Omental fat pad (tissue), 3 donors: ENCODE measurements at regions not wholly inside any gene's neighbourhood (a gene's known extent, or its start where the extent isn't known, plus 50 kb on each side); places are given as distances from the start of the nearest gene placed in this dataset.

Experiments
- ATAC-seq: fragments of 150-250 bp; one replicate; pipeline ENCODE4 v1.9.1; 2016; ENCODE audit warnings: mild to moderate bottlenecking, moderate library complexity; ENCODE audit not compliant: low FRiP score
- DNase-seq: peaks from one replicate; pipeline ENCODE4 v3.0.0-alpha.2; 2019; ENCODE audit warnings: low spot score
- TF ChIP-seq, protein P1 (sequence below), 3 donors: fragments of 450-650 bp; IDR thresholded peaks; one replicate each; pipeline ENCODE4 v1.5.1; 2016 to 2017; ENCODE audit warnings: antibody characterized with exemption in 3 of 3, mild to moderate bottlenecking in 3 of 3, moderate library complexity in 2 of 3

GRCh38 chr12:124687174-124687902, 119.9 kb upstream of the NCOR2 start:
- no peak for ATAC-seq
- TF ChIP-seq, protein P1, sequence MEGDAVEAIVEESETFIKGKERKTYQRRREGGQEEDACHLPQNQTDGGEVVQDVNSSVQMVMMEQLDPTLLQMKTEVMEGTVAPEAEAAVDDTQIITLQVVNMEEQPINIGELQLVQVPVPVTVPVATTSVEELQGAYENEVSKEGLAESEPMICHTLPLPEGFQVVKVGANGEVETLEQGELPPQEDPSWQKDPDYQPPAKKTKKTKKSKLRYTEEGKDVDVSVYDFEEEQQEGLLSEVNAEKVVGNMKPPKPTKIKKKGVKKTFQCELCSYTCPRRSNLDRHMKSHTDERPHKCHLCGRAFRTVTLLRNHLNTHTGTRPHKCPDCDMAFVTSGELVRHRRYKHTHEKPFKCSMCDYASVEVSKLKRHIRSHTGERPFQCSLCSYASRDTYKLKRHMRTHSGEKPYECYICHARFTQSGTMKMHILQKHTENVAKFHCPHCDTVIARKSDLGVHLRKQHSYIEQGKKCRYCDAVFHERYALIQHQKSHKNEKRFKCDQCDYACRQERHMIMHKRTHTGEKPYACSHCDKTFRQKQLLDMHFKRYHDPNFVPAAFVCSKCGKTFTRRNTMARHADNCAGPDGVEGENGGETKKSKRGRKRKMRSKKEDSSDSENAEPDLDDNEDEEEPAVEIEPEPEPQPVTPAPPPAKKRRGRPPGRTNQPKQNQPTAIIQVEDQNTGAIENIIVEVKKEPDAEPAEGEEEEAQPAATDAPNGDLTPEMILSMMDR (IDR thresholded peaks at IDR 0.05) = no peak
- DNase-seq = no peak

DNA sequence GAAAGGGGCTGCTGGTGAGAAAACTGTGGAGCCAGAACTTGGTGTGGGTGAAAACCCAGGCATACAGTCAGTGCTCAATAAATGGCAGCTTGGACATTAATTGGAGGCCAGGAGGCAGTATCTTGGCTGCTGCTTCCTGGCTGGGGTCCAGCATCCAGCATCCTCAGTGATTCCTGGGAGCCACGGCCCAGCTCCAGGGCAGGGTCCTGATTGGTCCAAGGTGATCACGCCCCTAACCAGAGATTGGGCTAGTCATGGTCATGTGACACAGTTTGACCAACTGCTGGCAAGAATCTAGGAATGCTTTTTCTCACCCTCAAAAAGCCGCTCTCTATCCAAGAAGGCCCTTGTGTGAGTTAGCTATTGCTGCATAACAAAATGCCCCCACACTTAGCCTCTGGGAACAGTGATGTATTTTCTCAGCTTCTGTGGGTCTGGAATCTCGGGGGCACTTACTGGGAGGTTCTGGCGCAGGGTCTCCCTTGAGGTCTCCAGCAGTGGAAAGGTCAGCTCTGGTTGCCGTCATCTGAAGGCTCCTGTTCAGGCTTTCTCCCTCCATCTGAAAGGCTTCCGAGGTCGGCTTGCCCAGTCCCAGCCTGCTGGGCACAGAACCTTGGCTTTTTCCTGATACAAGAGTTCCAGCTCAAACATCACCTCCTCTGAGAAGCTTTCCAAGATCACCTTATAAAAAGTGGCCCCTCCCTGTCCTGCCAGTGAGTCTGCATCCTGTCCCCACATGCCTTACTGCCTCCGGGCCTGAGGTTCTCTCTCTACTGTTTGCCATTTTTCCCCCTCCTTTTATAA, 119.2 kb upstream of the NCOR2 start:
- ATAC-seq (no peak), DNase-seq (no peak)
- TF ChIP-seq, protein P1 (IDR thresholded peaks at IDR 0.05) = no peak

- TF ChIP-seq, protein P1 (IDR thresholded peaks at IDR 0.05) = no peak
- ATAC-seq = no peak
- no peak for DNase-seq
Measured at GRCh38 chr12:124685689-124686369, 118.4 kb upstream of the NCOR2 start.

GRCh38 chr12:124684971-124685688, 117.7 kb upstream of the NCOR2 start:
- TF ChIP-seq, protein P1 (IDR thresholded peaks at IDR 0.05) = no peak
- DNase-seq (no peak), ATAC-seq (peak; percentile 70)

DNA sequence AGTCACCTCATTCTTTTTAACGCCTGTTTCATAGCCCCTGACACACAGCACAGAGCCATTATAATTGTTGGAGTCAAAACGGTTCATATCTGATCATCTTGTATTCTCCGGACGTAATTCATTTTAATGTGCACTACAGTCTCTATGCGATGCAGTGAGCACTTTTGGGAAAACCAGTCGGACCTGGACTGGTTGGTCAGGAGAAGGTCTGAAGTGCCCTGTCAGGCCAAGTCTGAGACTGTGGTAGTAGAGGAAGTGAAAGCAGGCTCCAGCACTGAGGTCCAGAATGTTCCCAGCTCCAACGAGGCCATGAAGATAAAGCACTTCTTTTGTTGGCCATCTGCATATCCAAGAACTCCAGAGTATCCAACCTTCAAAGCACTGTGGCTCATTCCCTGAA, 117.1 kb upstream of the NCOR2 start:
- DNase-seq = no peak
- TF ChIP-seq, protein P1 (IDR thresholded peaks at IDR 0.05) = no peak
- peak; percentile 1 for ATAC-seq

GRCh38 chr12:124683152-124684124, 116.0 kb upstream of the NCOR2 start:
- no peak for ATAC-seq
- TF ChIP-seq, protein P1 (IDR thresholded peaks at IDR 0.05) = no peak

More at GRCh38 chr12:124683152-124684124, 116.0 kb upstream of the NCOR2 start:
- DNase-seq = no peak
